Astrocyte of the cerebellum (primary cell): ENCODE measurements at regions not wholly inside any gene's neighbourhood (a gene's known extent, or its start where the extent isn't known, plus 50 kb on each side); places are given as distances from the start of the nearest gene placed in this dataset.
"Not testable (repeated sequence)": the region's sequence is repeated elsewhere in the genome, so short reads cannot be mapped to it uniquely, and the experiment has no call there.

Experiments
- DNase-seq: peaks from one replicate; pipeline ENCODE4 v3.0.0-alpha.2; 2011; ENCODE audit warnings: low read depth
- H3K4me3 ChIP-seq: 2 replicates; pipeline ENCODE4 v1.5.1; 2011; ENCODE audit warnings: mild to moderate bottlenecking, low read depth, low read length, moderate library complexity
- CTCF ChIP-seq: IDR thresholded peaks from 2 replicates; pipeline ENCODE4 v1.5.1; 2012; ENCODE audit warnings: low read length, low read depth, moderate library complexity, mild to moderate bottlenecking; ENCODE audit errors: missing control alignments
- in situ Hi-C: cut with HindIII; loops from 2 replicates; pipeline ENCODE4 v1.10.0; 2017; ENCODE audit warnings: low sequenced_read_pairs

- no peak overlapping the region for H3K4me3 ChIP-seq
- no peak for DNase-seq
- TF ChIP-seq CTCF, result no peak
These were observed 57.6 kb upstream of the ZNF527 start for GRCh38 chr19:37313335-37313627.

GRCh38 chr19:37317403-37318209, 53.3 kb upstream of the ZNF527 start:
- DNase-seq, result peak; percentile 99
- H3K4me3 ChIP-seq, result peak overlapping the region; percentile 90
- TF ChIP-seq CTCF, result peak; percentile 34
- in situ Hi-C loops, result no loop called here

More at GRCh38 chr19:37313335-37313627, 57.6 kb upstream of the ZNF527 start:
- in situ Hi-C loops, result no loop called here

GRCh38 chr19:37320988-37321387, 49.9 kb upstream of the ZNF527 start:
- in situ Hi-C loops, H3K4me3 ChIP-seq, DNase-seq: not testable (repeated sequence)
